ENCODE measurements at regions not wholly inside any gene's neighbourhood (a gene's known extent, or its start where the extent isn't known, plus 50 kb on each side); places are given as distances from the start of the nearest gene placed in this dataset.

GRCh38 chr13:91144054-91144453 lies 203.4 kb upstream of the MIR17HG start:
- H3K36me3 ChIP-seq = no peaks in the 10 kb centered on the region
- H3K4me3 ChIP-seq = no peak overlapping the region
- no peaks in the 10 kb centered on the region for H3K4me1 ChIP-seq
- intact Hi-C loops (cut with DNase I) = no loop called here
- no peak for DNase-seq (ENCODE audit: extremely low spot score in 2 of 2)
- H3K27ac ChIP-seq = no peak overlapping the region
- H3K9me3 ChIP-seq = no peaks in the 10 kb centered on the region
- TF ChIP-seq CTCF (IDR thresholded peaks at IDR 0.05) (no peak), POLR2A (IDR thresholded peaks at IDR 0.05) (no peak), POLR2AphosphoS5 (IDR thresholded peaks at IDR 0.05; ENCODE audit: insufficient read depth in 1 of 2, low read depth in 1 of 2) (no peak)
- no peaks in the 10 kb centered on the region for H3K27me3 ChIP-seq

- no peaks in the 10 kb centered on the region for H3K36me3 ChIP-seq
- intact Hi-C loops (cut with DNase I) = no loop called here
- DNase-seq (ENCODE audit: extremely low spot score in 2 of 2) = no peak
- H3K4me1 ChIP-seq = no peaks in the 10 kb centered on the region
- no peak overlapping the region for H3K27ac ChIP-seq
- H3K27me3 ChIP-seq = no peaks in the 10 kb centered on the region
- H3K4me3 ChIP-seq = no peak overlapping the region
- no peaks in the 10 kb centered on the region for H3K9me3 ChIP-seq
- TF ChIP-seq POLR2AphosphoS5 (IDR thresholded peaks at IDR 0.05; ENCODE audit: insufficient read depth in 1 of 2, low read depth in 1 of 2) (no peak), CTCF (IDR thresholded peaks at IDR 0.05) (no peak), POLR2A (IDR thresholded peaks at IDR 0.05) (no peak)
These were observed 203.0 kb upstream of the MIR17HG start for GRCh38 chr13:91144486-91144885.

GRCh38 chr13:91145571-91146205 lies 201.8 kb upstream of the MIR17HG start:
- H3K4me1 ChIP-seq = no peaks in the 10 kb centered on the region
- no peak overlapping the region for H3K4me3 ChIP-seq
- no peaks in the 10 kb centered on the region for H3K9me3 ChIP-seq
- H3K27me3 ChIP-seq = no peaks in the 10 kb centered on the region
- no peaks in the 10 kb centered on the region for H3K36me3 ChIP-seq
- H3K27ac ChIP-seq = no peak overlapping the region
- intact Hi-C loops (cut with DNase I) = no loop called here
- no peak for TF ChIP-seq POLR2AphosphoS5 (IDR thresholded peaks at IDR 0.05; ENCODE audit: insufficient read depth in 1 of 2, low read depth in 1 of 2)
- no peak for TF ChIP-seq POLR2A (IDR thresholded peaks at IDR 0.05)
- no peak for TF ChIP-seq CTCF (IDR thresholded peaks at IDR 0.05)
- DNase-seq (ENCODE audit: extremely low spot score in 2 of 2) = no peak

GRCh38 chr13:91146601-91147000 lies 200.9 kb upstream of the MIR17HG start:
- no peak for TF ChIP-seq POLR2A (IDR thresholded peaks at IDR 0.05)
- TF ChIP-seq CTCF (IDR thresholded peaks at IDR 0.05) = no peak
- no peak for TF ChIP-seq POLR2AphosphoS5 (IDR thresholded peaks at IDR 0.05; ENCODE audit: insufficient read depth in 1 of 2, low read depth in 1 of 2)
- H3K4me3 ChIP-seq = no peak overlapping the region
- no peak for DNase-seq (ENCODE audit: extremely low spot score in 2 of 2)
- no peaks in the 10 kb centered on the region for H3K9me3 ChIP-seq
- no peak overlapping the region for H3K27ac ChIP-seq
- H3K27me3 ChIP-seq = no peaks in the 10 kb centered on the region
- H3K4me1 ChIP-seq = no peaks in the 10 kb centered on the region
- no peaks in the 10 kb centered on the region for H3K36me3 ChIP-seq
- intact Hi-C loops (cut with DNase I) = no loop called here

- no peaks in the 10 kb centered on the region for H3K27me3 ChIP-seq
- no peaks in the 10 kb centered on the region for H3K36me3 ChIP-seq
- no peak overlapping the region for H3K27ac ChIP-seq
- no peaks in the 10 kb centered on the region for H3K4me1 ChIP-seq
- intact Hi-C loops (cut with DNase I) = no loop called here
- DNase-seq (ENCODE audit: extremely low spot score in 2 of 2) = no peak
- H3K9me3 ChIP-seq = no peaks in the 10 kb centered on the region
- H3K4me3 ChIP-seq = no peak overlapping the region
- TF ChIP-seq POLR2A (IDR thresholded peaks at IDR 0.05) = no peak
- TF ChIP-seq POLR2AphosphoS5 (IDR thresholded peaks at IDR 0.05; ENCODE audit: insufficient read depth in 1 of 2, low read depth in 1 of 2) = no peak
- no peak for TF ChIP-seq CTCF (IDR thresholded peaks at IDR 0.05)
These were observed 199.4 kb upstream of the MIR17HG start for GRCh38 chr13:91148098-91148497.

Data from vagina (tissue), 2 donors.